Gastroesophageal sphincter (tissue), 3 donors: ENCODE measurements at regions not wholly inside any gene's neighbourhood (a gene's known extent, or its start where the extent isn't known, plus 50 kb on each side); places are given as distances from the start of the nearest gene placed in this dataset.

Experiments
- CTCF ChIP-seq, 4 experiments: fragments of 200-600 bp in 2 of 4; fragments of 450-650 bp in 2 of 4; sonication (generic) in 1 of 4; IDR thresholded peaks; one replicate each; pipeline ENCODE4 v1.5.1; 2017 to 2019; ENCODE audit warnings: antibody characterized with exemption in 4 of 4, mild to moderate bottlenecking in 2 of 4, moderate library complexity in 2 of 4
- EP300 ChIP-seq: sonication (generic); formaldehyde crosslinking; IDR thresholded peaks from one replicate; pipeline ENCODE4 v1.6.1; 2017; ENCODE audit warnings: antibody characterized with exemption, mild to moderate bottlenecking
- POLR2A ChIP-seq, 2 donors: fragments of 450-650 bp; IDR thresholded peaks; one replicate each; pipeline ENCODE4 v1.6.1; 2017; ENCODE audit warnings: antibody characterized with exemption in 2 of 2, mild to moderate bottlenecking in 2 of 2, moderate library complexity in 1 of 2
- POLR2AphosphoS5 ChIP-seq: sonication (generic); formaldehyde crosslinking; IDR thresholded peaks from one replicate; pipeline ENCODE4 v1.6.1; 2017; ENCODE audit warnings: antibody characterized with exemption

- no peak for TF ChIP-seq CTCF (IDR thresholded peaks at IDR 0.05)
- no peak for TF ChIP-seq POLR2A (IDR thresholded peaks at IDR 0.05)
- no peak for TF ChIP-seq POLR2AphosphoS5
- TF ChIP-seq EP300, result no peak
Measured at GRCh38 chr9:82109626-82110025, 121.1 kb downstream of the SPATA31D1 start.
